HPDE6-E6E7 (cell line): ENCODE measurements at regions not wholly inside any gene's neighbourhood (a gene's known extent, or its start where the extent isn't known, plus 50 kb on each side); places are given as distances from the start of the nearest gene placed in this dataset.

Experiments
- DNase-seq: peaks from one replicate; pipeline ENCODE4 v3.0.0; 2011; ENCODE audit warnings: missing footprints; ENCODE audit errors: extremely low spot score

- DNase-seq = peak; percentile 22
Measured at GRCh38 chr7:88357294-88357693, 50.6 kb upstream of the STEAP4 start.
